Chondrocyte (in vitro differentiated cells): ENCODE measurements at regions not wholly inside any gene's neighbourhood (a gene's known extent, or its start where the extent isn't known, plus 50 kb on each side); places are given as distances from the start of the nearest gene placed in this dataset.
"Not testable (repeated sequence)": the region's sequence is repeated elsewhere in the genome, so short reads cannot be mapped to it uniquely, and the experiment has no call there.

Experiments used
- DNase-seq: peaks from one replicate; pipeline ENCODE4 v3.0.0; 2021; ENCODE audit warnings: mixed read lengths, low spot score
- H3K27ac Mint-ChIP-seq: one replicate; pipeline ENCODE4 v1.8.0; 2021; ENCODE audit warnings: mild to moderate bottlenecking, moderate library complexity, mixed read lengths; ENCODE audit not compliant: unreplicated experiment
- H3K27me3 Mint-ChIP-seq: 2 replicates; pipeline ENCODE4 v1.8.0; 2021; ENCODE audit warnings: low read depth, mixed read lengths
- H3K36me3 Mint-ChIP-seq: 2 replicates; pipeline ENCODE4 v1.8.0; 2021; ENCODE audit warnings: low read depth, mixed read lengths
- H3K4me1 Mint-ChIP-seq: 2 replicates; pipeline ENCODE4 v1.8.0; 2021; ENCODE audit warnings: low read depth, mild to moderate bottlenecking, mixed read lengths
- H3K4me3 Mint-ChIP-seq: one replicate; pipeline ENCODE4 v1.8.0; 2021; ENCODE audit warnings: mild to moderate bottlenecking, moderate library complexity, mixed read lengths; ENCODE audit not compliant: unreplicated experiment
- H3K9me3 Mint-ChIP-seq: 2 replicates; pipeline ENCODE4 v1.8.0; 2021; ENCODE audit warnings: low read depth, mixed read lengths
- TF ChIP-seq, protein P1 (sequence below): fragments of 200-600 bp; sonication (generic); IDR thresholded peaks from 2 replicates; pipeline ENCODE4 v1.5.0; 2021; ENCODE audit warnings: antibody characterized with exemption, mild to moderate bottlenecking, moderate library complexity

- Mint-ChIP-seq H3K4me1 (peaks cover 8% of the 10 kb centered on the region), H3K9me3 (no peaks in the 10 kb centered on the region)
Observed at GRCh38 chr11:23924226-23924625, 572.6 kb upstream of the LUZP2 start.

GRCh38 chr11:23931443-23931842, 565.4 kb upstream of the LUZP2 start:
- Mint-ChIP-seq H3K36me3 (no peaks in the 10 kb centered on the region), H3K4me3 (no peak overlapping the region), H3K27me3 (no peaks in the 10 kb centered on the region), H3K4me1 (no peaks in the 10 kb centered on the region), H3K27ac (no peak overlapping the region), H3K9me3 (no peaks in the 10 kb centered on the region)
- TF ChIP-seq, protein P1, sequence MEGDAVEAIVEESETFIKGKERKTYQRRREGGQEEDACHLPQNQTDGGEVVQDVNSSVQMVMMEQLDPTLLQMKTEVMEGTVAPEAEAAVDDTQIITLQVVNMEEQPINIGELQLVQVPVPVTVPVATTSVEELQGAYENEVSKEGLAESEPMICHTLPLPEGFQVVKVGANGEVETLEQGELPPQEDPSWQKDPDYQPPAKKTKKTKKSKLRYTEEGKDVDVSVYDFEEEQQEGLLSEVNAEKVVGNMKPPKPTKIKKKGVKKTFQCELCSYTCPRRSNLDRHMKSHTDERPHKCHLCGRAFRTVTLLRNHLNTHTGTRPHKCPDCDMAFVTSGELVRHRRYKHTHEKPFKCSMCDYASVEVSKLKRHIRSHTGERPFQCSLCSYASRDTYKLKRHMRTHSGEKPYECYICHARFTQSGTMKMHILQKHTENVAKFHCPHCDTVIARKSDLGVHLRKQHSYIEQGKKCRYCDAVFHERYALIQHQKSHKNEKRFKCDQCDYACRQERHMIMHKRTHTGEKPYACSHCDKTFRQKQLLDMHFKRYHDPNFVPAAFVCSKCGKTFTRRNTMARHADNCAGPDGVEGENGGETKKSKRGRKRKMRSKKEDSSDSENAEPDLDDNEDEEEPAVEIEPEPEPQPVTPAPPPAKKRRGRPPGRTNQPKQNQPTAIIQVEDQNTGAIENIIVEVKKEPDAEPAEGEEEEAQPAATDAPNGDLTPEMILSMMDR = no peak
- DNase-seq = no peak

More at GRCh38 chr11:23924226-23924625, 572.6 kb upstream of the LUZP2 start:
- no peak overlapping the region for H3K4me3 Mint-ChIP-seq
- H3K27ac Mint-ChIP-seq = no peak overlapping the region
- no peaks in the 10 kb centered on the region for H3K27me3 Mint-ChIP-seq
- DNase-seq = no peak
- TF ChIP-seq, protein P1 = no peak
- H3K36me3 Mint-ChIP-seq = no peaks in the 10 kb centered on the region

GRCh38 chr11:23932485-23932898, 564.4 kb upstream of the LUZP2 start:
- Mint-ChIP-seq H3K9me3 (no peaks in the 10 kb centered on the region), H3K4me1 (no peaks in the 10 kb centered on the region), H3K27ac (no peak overlapping the region), H3K27me3 (no peaks in the 10 kb centered on the region), H3K4me3 (no peak overlapping the region), H3K36me3 (no peaks in the 10 kb centered on the region)
- TF ChIP-seq, protein P1 = no peak
- DNase-seq = no peak

DNA sequence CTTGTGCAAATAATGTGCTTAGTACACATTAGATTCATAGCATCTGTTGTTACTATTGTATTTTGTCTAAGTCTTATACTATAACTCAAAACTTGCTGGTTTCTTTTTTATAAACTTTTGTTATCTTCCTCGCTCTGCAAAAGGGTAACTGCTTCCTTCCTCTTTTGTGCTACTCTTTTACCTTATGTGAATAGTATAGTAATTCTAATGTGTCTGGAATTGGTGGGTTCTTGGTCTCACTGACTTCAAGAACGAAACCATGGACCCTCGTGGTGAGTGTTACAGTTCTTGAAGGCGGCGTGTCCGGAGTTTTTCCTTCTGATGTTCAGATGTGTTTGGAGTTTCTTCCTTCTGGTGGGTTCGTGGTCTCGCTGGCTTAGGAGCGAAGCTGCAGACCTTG, 563.1 kb upstream of the LUZP2 start:
- no peaks in the 10 kb centered on the region for H3K9me3 Mint-ChIP-seq
- H3K4me1 Mint-ChIP-seq = no peaks in the 10 kb centered on the region
- DNase-seq = no peak
- TF ChIP-seq, protein P1 = no peak
- no peak overlapping the region for H3K27ac Mint-ChIP-seq
- no peaks in the 10 kb centered on the region for H3K36me3 Mint-ChIP-seq
- no peaks in the 10 kb centered on the region for H3K27me3 Mint-ChIP-seq
- H3K4me3 Mint-ChIP-seq = no peak overlapping the region

DNA sequence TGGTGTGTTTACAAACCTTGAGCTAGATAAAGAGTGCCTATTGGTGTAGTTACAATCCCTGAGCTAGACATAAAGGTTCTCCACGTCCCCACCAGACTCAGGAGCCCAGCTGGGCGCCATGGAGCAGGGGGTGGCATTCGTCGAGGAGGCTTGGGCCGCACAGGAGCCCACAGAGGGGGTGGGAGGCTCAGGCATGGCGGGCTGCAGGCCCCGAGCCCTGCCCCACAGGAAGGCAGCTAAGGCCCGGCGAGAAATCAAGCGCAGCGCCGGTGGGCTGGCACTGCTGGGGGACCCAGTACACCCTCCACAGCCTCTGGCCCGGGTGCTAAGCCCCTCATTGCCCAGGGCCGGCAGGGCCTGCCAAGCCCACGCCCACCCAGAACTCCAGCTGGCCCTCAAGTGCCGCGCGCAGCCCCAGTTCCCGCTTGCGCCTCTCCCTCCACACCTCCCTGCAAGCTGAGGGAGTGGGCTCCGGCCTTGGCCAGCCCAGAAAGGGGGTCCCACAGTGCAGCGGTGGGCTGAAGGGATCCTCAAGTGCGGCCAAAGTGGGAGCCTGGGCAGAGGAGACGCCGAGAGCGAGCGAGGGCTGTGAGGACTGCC, 562.1 kb upstream of the LUZP2 start:
- not testable (repeated sequence) for H3K27me3 Mint-ChIP-seq, H3K36me3 Mint-ChIP-seq, H3K4me1 Mint-ChIP-seq, DNase-seq, H3K9me3 Mint-ChIP-seq, H3K27ac Mint-ChIP-seq, H3K4me3 Mint-ChIP-seq

GRCh38 chr11:23942117-23942815, 554.6 kb upstream of the LUZP2 start:
- DNase-seq, H3K4me1 Mint-ChIP-seq, H3K27me3 Mint-ChIP-seq, H3K4me3 Mint-ChIP-seq, H3K36me3 Mint-ChIP-seq, H3K27ac Mint-ChIP-seq, H3K9me3 Mint-ChIP-seq: not testable (repeated sequence)
